PC-9 (cell line): ENCODE measurements at regions not wholly inside any gene's neighbourhood (a gene's known extent, or its start where the extent isn't known, plus 50 kb on each side); places are given as distances from the start of the nearest gene placed in this dataset.

Experiments
- BruUV-seq: library from RNA; stranded (reverse); fragments of 400-500 nt; replicated peaks from 2 replicates; lab custom pipeline; 2021; lab: Mats Ljungman, UMichigan
- CTCF ChIA-PET: fragments of 300-600 bp; sonication (Branson Sonifier 250); formaldehyde crosslinking; loops from one replicate; lab custom pipeline; 2022; ENCODE audit warnings: antibody characterized with exemption; lab: Charles Lee
- POLR2A ChIA-PET: fragments of 300-600 bp; sonication (Branson Sonifier 250); formaldehyde crosslinking; loops from one replicate; lab custom pipeline; 2022; ENCODE audit warnings: antibody characterized with exemption; ENCODE audit not compliant: unreplicated experiment; lab: Charles Lee
- DNase-seq, 2 experiments: peaks; one replicate each; pipeline versions ENCODE4 v3.0.0 to v3.0.0-alpha.2; 2015 to 2022; ENCODE audit warnings: mixed read lengths in 1 of 2
- H2AFZ ChIP-seq: fragments of 200-600 bp; sonication (generic); 2 replicates; pipeline ENCODE4 v1.8.1; 2017; ENCODE audit warnings: antibody characterized with exemption
- H3F3A ChIP-seq: fragments of 200-600 bp; sonication (generic); 2 replicates; pipeline ENCODE4 v1.8.1; 2017; ENCODE audit warnings: antibody characterized with exemption, mild to moderate bottlenecking, low read depth; ENCODE audit not compliant: insufficient read depth
- H3K27ac ChIP-seq: fragments of 200-600 bp; sonication (generic); 2 replicates; pipeline ENCODE4 v1.6.1; 2016; ENCODE audit warnings: mixed run types
- H3K27me3 ChIP-seq: fragments of 200-600 bp; sonication (generic); 2 replicates; pipeline ENCODE4 v1.6.1; 2016; ENCODE audit warnings: low read depth, mixed run types; ENCODE audit not compliant: insufficient read depth
- H3K36me3 ChIP-seq: fragments of 200-600 bp; sonication (generic); 2 replicates; pipeline ENCODE4 v1.6.1; 2016; ENCODE audit warnings: low read depth, mixed run types
- H3K4me1 ChIP-seq: fragments of 200-600 bp; sonication (generic); replicated peaks from 2 replicates; pipeline ENCODE4 v1.6.1; 2016; ENCODE audit warnings: mixed run types; ENCODE audit not compliant: insufficient read depth
- H3K4me2 ChIP-seq: fragments of 200-600 bp; sonication (generic); 2 replicates; pipeline ENCODE4 v1.6.1; 2017; ENCODE audit warnings: mixed run types
- H3K4me3 ChIP-seq: fragments of 200-600 bp; sonication (generic); 2 replicates; pipeline ENCODE4 v1.6.1; 2016; ENCODE audit warnings: mixed run types
- H3K79me2 ChIP-seq: fragments of 200-600 bp; sonication (generic); 2 replicates; pipeline ENCODE4 v1.6.1; 2017; ENCODE audit warnings: low read depth, mixed run types
- H3K9me2 ChIP-seq: fragments of 200-600 bp; sonication (generic); 2 replicates; pipeline ENCODE4 v1.8.1; 2017; ENCODE audit warnings: mild to moderate bottlenecking; ENCODE audit not compliant: insufficient read depth
- H3K9me3 ChIP-seq: fragments of 200-600 bp; sonication (generic); 2 replicates; pipeline ENCODE4 v1.8.1; 2016; ENCODE audit warnings: low read depth; ENCODE audit not compliant: insufficient read depth
- H4K20me1 ChIP-seq: fragments of 200-600 bp; sonication (generic); 2 replicates; pipeline ENCODE4 v1.8.1; 2017; ENCODE audit not compliant: insufficient read depth
- EZH2 ChIP-seq: fragments of 200-600 bp; sonication (generic); IDR thresholded peaks from 2 replicates; pipeline ENCODE4 v1.8.0; 2017; ENCODE audit warnings: antibody characterized with exemption, low read depth
- intact Hi-C: fragments of 100-400 bp; cut with micrococcal nuclease; formaldehyde crosslinking; loops from one replicate; pipeline ENCODE4 v1.10.0; 2022; ENCODE audit not compliant: unreplicated experiment
- TF ChIP-seq, protein P1 (sequence below): fragments of 200-600 bp; sonication (generic); conservative IDR thresholded peaks from 2 replicates; pipeline ENCODE4 v1.6.1; 2017; ENCODE audit warnings: mixed run types, antibody characterized with exemption, mild to moderate bottlenecking, moderate library complexity

DNA sequence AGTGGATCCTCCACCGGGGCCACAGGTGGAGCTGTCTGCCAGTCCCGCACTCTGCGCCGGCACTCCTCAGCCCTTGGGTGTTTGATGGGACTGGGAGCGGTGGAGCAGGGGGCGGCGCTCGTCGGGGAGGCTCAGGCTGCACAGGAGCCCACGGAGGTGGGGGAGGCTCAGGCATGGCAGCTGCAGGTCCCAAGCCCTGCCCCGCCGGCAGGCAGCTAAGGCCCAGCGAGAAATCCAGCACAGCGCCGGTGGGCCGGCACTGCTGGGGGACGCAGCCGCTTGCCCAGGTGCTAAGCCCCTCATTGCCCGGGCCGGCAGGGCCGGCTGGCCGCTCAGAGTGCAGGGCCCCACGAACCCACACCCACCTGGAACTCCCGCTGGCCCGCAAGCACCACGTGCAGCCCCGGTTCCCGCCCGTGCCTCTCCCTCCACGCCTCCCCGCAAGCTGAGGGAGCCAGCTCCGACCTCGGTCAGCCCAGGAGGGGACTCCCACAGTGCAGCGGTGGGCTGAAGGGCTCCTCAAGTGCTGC is 286.4 kb downstream of the RBM26 start:
- no peaks in the 10 kb centered on the region for H3K9me2 ChIP-seq
- ChIA-PET CTCF (no interaction called here), POLR2A (no interaction called here)
- H4K20me1 ChIP-seq, result no peaks in the 10 kb centered on the region
- H3K27ac ChIP-seq, result no peak overlapping the region
- intact Hi-C loops, result no loop called here
- H3K4me1 ChIP-seq, result no peaks in the 10 kb centered on the region
- no peaks in the 10 kb centered on the region for H3K27me3 ChIP-seq
- H3K36me3 ChIP-seq, result no peaks in the 10 kb centered on the region
- TF ChIP-seq, protein P1, sequence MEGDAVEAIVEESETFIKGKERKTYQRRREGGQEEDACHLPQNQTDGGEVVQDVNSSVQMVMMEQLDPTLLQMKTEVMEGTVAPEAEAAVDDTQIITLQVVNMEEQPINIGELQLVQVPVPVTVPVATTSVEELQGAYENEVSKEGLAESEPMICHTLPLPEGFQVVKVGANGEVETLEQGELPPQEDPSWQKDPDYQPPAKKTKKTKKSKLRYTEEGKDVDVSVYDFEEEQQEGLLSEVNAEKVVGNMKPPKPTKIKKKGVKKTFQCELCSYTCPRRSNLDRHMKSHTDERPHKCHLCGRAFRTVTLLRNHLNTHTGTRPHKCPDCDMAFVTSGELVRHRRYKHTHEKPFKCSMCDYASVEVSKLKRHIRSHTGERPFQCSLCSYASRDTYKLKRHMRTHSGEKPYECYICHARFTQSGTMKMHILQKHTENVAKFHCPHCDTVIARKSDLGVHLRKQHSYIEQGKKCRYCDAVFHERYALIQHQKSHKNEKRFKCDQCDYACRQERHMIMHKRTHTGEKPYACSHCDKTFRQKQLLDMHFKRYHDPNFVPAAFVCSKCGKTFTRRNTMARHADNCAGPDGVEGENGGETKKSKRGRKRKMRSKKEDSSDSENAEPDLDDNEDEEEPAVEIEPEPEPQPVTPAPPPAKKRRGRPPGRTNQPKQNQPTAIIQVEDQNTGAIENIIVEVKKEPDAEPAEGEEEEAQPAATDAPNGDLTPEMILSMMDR, result no peak
- no peak for TF ChIP-seq EZH2
- no peaks in the 10 kb centered on the region for H3K9me3 ChIP-seq
- no peak overlapping the region for H3K4me3 ChIP-seq
- no peaks in the 10 kb centered on the region for H3F3A ChIP-seq
- DNase-seq, result no peak
- no peak overlapping the region for H2AFZ ChIP-seq
- no peak overlapping the region for H3K4me2 ChIP-seq
- BruUV-seq, result no TSS peak
- no peaks in the 10 kb centered on the region for H3K79me2 ChIP-seq

DNA sequence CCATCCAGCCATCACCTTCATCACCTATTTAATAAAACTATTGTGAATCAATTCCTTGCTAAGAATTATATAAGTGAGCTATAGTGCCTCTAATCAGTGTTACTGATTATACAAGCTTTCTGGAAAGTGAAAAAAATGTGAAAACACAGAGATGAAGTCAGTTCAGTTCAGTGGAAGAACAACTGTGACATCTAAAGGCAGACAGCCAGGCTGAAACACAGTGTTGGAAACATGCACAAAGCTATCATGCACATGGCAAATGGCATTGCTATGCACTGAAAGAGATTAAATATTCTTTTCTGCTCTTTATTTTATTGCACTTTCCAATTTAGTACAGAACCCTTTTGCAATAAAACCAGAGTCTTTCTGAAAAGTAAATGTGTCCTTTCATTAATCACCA is 294.0 kb downstream of the RBM26 start:
- intact Hi-C loops, result no loop called here
- H4K20me1 ChIP-seq, result no peaks in the 10 kb centered on the region
- TF ChIP-seq, protein P1, result no peak
- no peak for TF ChIP-seq EZH2
- ChIA-PET POLR2A (no interaction called here), CTCF (no interaction called here)
- H3K4me1 ChIP-seq, result no peaks in the 10 kb centered on the region
- H3K79me2 ChIP-seq, result no peaks in the 10 kb centered on the region
- no peaks in the 10 kb centered on the region for H3F3A ChIP-seq
- H3K4me2 ChIP-seq, result no peak overlapping the region
- no peaks in the 10 kb centered on the region for H3K27me3 ChIP-seq
- no TSS peak for BruUV-seq
- H2AFZ ChIP-seq, result no peak overlapping the region
- no peak for DNase-seq
- no peaks in the 10 kb centered on the region for H3K9me2 ChIP-seq
- no peaks in the 10 kb centered on the region for H3K9me3 ChIP-seq
- no peak overlapping the region for H3K27ac ChIP-seq
- H3K4me3 ChIP-seq, result no peak overlapping the region
- no peaks in the 10 kb centered on the region for H3K36me3 ChIP-seq

DNA sequence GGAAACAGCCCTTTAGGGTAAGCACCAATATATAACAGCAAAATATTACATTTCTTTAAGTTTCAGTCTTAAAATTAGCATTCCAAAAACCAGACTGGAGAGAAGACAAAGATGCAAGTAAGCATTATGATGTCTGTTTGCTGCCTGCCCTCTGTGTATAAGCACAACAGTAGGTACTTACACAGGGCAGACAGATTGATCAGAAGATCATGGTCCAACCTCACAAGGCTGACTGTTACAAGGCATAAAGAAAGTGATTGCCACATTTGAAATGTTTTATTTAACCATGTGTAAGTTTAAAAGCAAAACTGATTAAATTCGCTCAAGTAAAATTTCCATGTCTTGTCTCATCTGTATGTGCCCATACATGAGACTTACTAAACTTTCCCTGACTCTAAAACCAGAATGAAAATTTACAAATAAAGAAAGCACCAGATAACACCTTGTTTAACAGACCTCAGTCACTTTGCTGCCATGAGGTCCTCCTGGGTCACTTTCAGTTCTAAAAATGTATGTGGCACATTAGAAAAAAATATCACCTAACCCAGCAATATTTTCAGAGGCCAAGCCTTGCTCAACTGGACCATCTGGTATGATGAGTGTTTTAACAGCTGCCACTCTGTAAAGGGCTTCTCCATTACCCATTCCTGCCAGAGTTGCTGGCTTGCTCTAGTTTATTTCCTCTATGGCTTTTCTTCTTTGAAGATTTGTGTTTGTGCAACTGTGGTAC is 297.0 kb downstream of the RBM26 start:
- no peak overlapping the region for H3K4me3 ChIP-seq
- no peaks in the 10 kb centered on the region for H3K9me3 ChIP-seq
- CTCF ChIA-PET, result no interaction called here
- POLR2A ChIA-PET, result no interaction called here
- BruUV-seq, result no TSS peak
- no peaks in the 10 kb centered on the region for H3K9me2 ChIP-seq
- H2AFZ ChIP-seq, result peak overlapping the region; percentile 13; the same call in 1 of the 2 replicates
- DNase-seq, result no peak
- no peak overlapping the region for H3K27ac ChIP-seq
- H3K36me3 ChIP-seq, result no peaks in the 10 kb centered on the region
- intact Hi-C loops, result no loop called here
- H3K4me1 ChIP-seq, result no peaks in the 10 kb centered on the region
- TF ChIP-seq, protein P1, result no peak
- TF ChIP-seq EZH2, result no peak
- H3F3A ChIP-seq, result no peaks in the 10 kb centered on the region
- H4K20me1 ChIP-seq, result no peaks in the 10 kb centered on the region
- H3K79me2 ChIP-seq, result no peaks in the 10 kb centered on the region
- no peaks in the 10 kb centered on the region for H3K27me3 ChIP-seq
- no peak overlapping the region for H3K4me2 ChIP-seq
